Stimulated activated naive CD8-positive, alpha-beta T cell treated with anti-CD3 and anti-CD28 coated beads, Interleukin-15, Interleukin-2, amounts not matched to agents 100 ng/mL and 50 ng/mL, for 24 hours (primary cell): ENCODE measurements at regions not wholly inside any gene's neighbourhood (a gene's known extent, or its start where the extent isn't known, plus 50 kb on each side); places are given as distances from the start of the nearest gene placed in this dataset.
"Not testable (repeated sequence)": the region's sequence is repeated elsewhere in the genome, so short reads cannot be mapped to it uniquely, and the experiment has no call there.

Experiments
- H3K27ac Mint-ChIP-seq: one replicate; pipeline ENCODE4 v1.8.0; 2021; ENCODE audit warnings: mild to moderate bottlenecking, mixed read lengths
- H3K27me3 Mint-ChIP-seq: one replicate; pipeline ENCODE4 v1.8.0; 2021; ENCODE audit warnings: mixed read lengths
- H3K36me3 Mint-ChIP-seq: one replicate; pipeline ENCODE4 v1.8.0; 2021; ENCODE audit warnings: low read depth, mixed read lengths
- H3K4me1 Mint-ChIP-seq: one replicate; pipeline ENCODE4 v1.8.0; 2021; ENCODE audit warnings: low read depth, mixed read lengths
- H3K4me3 Mint-ChIP-seq: one replicate; pipeline ENCODE4 v1.8.0; 2021; ENCODE audit warnings: mild to moderate bottlenecking, mixed read lengths
- H3K9me3 Mint-ChIP-seq: one replicate; pipeline ENCODE4 v1.8.0; 2021; ENCODE audit warnings: mixed read lengths

DNA sequence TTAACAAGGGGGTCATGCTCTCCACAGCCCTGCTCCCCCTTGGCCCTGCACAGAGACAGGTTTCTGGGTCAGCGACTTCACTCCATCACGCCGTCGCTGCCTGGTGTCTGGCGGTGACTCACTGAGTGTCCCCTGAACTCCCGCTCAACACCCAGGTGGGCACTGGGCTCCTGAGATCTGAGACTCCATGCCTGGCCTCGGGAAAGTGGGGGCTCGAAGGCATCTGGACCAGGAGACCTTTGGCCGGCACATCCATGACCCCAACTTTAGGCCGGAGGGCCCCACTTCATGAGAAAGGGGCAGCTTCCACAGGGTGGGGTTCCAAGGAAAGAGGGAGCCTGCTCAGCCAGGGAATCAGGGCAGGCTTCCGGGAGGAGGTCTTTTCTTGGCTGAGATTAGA lies 79.3 kb upstream of the PRR5 start:
- Mint-ChIP-seq H3K27ac (no peak overlapping the region), H3K4me1 (no peaks in the 10 kb centered on the region), H3K9me3 (no peaks in the 10 kb centered on the region), H3K27me3 (no peaks in the 10 kb centered on the region), H3K4me3 (no peak overlapping the region), H3K36me3 (no peaks in the 10 kb centered on the region)

DNA sequence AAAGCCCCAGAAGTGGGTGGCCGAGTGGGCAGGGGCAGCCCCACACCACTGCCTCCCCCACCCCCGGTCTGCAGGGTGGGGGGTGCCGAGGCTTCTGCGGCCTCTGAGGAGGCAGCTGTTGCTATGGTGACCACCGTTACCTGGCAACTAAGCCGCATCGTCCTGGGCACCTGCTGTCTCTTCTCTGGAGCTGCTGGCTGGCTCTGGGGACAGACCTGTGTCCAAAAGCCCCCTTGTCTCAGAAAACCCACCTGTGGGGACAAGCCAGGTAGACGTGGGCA lies 79.9 kb upstream of the PRR5 start:
- H3K4me3 Mint-ChIP-seq = no peak overlapping the region
- no peaks in the 10 kb centered on the region for H3K4me1 Mint-ChIP-seq
- H3K27me3 Mint-ChIP-seq = no peaks in the 10 kb centered on the region
- no peak overlapping the region for H3K27ac Mint-ChIP-seq
- H3K36me3 Mint-ChIP-seq = no peaks in the 10 kb centered on the region
- no peaks in the 10 kb centered on the region for H3K9me3 Mint-ChIP-seq

DNA sequence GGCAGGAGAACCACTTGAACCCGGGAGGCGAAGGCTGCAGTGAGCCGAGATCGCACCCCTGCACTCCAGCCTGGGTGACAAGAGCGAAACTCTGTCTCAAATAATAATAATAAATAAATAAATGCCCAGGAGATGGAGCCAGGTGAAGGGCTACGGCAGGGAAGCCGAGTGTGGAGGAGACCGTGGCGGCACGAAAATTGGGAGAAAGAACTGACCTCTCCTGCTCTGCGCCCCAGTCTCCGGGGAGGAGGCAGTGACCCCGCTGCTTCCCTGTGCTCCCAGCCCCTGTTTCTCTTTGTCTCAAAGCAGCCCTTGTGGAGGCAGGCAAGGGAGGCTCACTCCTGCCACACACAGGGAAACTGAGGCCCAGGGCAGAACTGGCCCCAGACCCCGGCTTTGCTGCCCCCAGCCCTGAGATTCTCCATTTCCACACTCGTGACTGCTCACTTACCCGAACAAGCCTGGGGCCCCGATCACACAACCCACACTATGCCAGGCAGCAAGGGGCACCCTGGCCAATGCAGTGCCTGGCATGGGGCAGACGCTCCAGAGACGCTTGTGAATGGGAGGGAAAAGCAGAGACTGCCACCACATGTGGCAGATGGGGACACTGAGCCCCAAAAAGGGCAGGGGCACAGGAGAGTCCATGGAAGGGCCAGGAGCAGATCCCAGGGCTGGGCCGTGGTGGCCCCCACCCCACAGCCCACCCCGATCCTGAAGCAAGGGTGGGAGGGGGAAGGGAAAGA lies 80.4 kb upstream of the PRR5 start:
- no peaks in the 10 kb centered on the region for H3K9me3 Mint-ChIP-seq
- H3K27me3 Mint-ChIP-seq = no peaks in the 10 kb centered on the region
- H3K36me3 Mint-ChIP-seq = no peaks in the 10 kb centered on the region
- H3K4me3 Mint-ChIP-seq = no peak overlapping the region
- no peaks in the 10 kb centered on the region for H3K4me1 Mint-ChIP-seq
- H3K27ac Mint-ChIP-seq = no peak overlapping the region

DNA sequence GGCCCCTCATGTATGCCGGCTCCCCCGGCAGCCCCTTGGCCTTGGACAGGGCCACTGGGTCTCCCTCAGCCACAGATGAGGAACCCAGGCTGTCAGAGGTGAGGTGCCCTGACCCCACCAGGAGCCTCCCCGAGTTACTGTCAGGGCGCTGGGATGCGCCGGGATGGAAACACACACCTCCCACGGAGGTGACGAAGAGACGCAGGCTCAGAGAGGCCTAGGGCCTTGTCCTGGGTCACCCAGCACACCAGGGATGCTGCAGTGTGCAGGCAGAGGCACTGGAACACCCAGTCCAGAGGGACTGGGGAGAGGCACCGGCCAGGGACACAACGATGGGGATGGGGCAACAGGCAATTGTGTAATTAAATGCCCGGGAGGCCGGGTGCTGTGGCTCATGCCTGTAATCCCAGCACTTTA lies 81.2 kb upstream of the PRR5 start:
- Mint-ChIP-seq H3K9me3 (no peaks in the 10 kb centered on the region), H3K4me3 (no peak overlapping the region), H3K36me3 (no peaks in the 10 kb centered on the region), H3K27me3 (no peaks in the 10 kb centered on the region), H3K4me1 (no peaks in the 10 kb centered on the region), H3K27ac (no peak overlapping the region)

DNA sequence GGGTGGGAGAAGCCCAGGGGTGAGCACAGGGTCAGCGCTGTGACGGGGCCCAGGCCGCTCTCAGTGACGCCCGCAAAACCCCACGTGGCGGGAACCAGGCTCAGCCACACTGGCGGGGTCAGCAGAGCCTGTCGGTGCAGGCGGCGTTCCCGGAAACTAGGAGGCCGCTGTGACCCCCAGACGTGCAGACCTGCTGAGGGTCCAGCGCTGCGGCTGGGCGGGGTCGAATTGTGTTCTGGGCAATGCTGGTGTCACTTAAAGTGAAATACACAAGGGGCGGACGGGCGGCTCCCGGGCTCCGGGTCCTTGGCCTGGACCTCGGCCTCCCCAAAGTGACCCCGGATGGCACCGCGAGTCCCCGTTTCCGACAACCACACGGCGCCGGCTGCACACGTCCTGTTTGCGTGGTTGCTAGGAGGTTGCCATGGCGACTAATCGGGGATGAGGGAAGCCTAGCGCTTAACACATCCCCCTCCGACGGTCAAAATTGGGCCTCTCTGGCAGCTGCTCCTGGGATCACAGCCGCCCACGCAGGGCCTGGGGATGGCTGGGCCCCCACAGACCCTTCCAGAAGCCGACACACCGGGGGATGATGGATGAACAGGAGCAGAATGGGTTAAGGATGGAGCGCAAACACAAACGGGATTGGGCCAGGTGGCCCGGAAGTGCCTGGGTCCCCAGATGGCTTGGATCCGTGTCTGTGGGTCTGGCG lies 81.7 kb upstream of the PRR5 start:
- no peaks in the 10 kb centered on the region for H3K36me3 Mint-ChIP-seq
- H3K9me3 Mint-ChIP-seq = peaks cover 3% of the 10 kb centered on the region
- no peak overlapping the region for H3K27ac Mint-ChIP-seq
- no peaks in the 10 kb centered on the region for H3K27me3 Mint-ChIP-seq
- no peaks in the 10 kb centered on the region for H3K4me1 Mint-ChIP-seq
- H3K4me3 Mint-ChIP-seq = no peak overlapping the region

DNA sequence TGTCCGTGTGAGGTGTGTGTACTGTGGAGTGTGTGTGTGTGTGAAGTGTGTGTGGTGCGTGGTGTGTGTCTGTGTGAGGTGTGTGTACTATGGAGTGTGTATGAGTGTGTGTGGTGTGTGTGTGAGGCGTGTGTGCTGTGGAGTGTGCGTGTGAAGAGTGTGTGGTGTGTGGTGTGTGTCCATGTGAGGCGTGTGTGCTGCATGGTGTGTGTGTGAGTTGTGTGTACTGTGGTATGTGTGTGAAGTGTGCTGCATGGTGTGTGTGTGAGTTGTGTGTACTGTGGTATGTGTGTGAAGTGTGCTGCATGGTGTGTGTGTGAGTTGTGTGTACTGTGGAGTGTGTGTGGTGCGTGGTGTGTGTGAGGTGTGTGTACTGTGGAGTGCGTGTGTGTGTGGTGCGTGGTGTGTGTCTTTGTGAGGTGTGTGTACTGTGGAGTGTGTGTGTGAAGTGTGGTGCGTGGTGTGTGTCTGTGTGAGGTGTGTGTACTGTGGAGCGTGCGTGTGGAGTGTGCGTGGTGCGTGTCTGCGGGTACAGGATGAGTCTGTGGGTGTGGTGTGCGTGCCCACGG lies 82.4 kb upstream of the PRR5 start:
- H3K9me3 Mint-ChIP-seq, H3K36me3 Mint-ChIP-seq, H3K27me3 Mint-ChIP-seq, H3K27ac Mint-ChIP-seq, H3K4me3 Mint-ChIP-seq, H3K4me1 Mint-ChIP-seq: not testable (repeated sequence)

DNA sequence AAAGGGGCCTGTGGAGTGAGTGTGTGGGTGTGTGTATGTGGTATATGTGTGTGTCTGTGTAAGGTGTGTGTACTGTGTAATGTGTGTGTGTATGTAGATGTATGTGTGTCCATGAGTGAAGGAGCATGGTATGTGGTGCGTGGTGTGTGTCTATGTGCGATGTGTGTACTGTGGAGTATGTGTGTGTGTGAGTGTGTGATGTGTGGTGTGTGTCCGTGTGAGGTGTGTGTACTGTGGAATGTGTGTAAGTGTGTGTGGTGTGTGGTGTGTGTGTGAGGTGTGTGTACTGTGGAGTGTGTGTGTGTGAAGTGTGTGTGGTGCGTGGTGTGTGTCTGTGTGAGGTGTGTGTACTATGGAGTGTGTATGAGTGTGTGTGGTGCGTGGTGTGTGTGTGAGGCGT lies 83.1 kb upstream of the PRR5 start:
- H3K36me3 Mint-ChIP-seq, H3K27ac Mint-ChIP-seq, H3K27me3 Mint-ChIP-seq, H3K4me3 Mint-ChIP-seq, H3K4me1 Mint-ChIP-seq, H3K9me3 Mint-ChIP-seq: not testable (repeated sequence)

DNA sequence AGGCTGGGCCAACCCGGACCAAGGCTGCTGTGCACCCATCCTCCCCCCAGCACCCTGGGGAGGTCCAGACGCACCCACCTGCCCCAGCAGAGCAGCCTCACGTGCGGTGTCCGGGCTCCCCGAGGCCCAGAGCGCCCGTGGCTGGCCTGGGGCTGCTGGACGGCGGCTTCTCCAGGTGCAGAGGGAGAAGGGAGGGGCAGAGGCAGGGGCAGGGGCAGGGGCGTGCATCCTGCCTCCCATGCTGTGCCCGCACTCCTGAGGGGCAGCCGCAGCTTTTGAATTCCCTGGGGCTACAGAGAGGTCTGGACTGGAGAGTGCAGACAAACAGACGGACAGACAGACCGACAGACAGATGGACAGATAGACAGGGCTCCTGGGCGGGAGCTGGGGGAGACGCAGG lies 83.6 kb upstream of the PRR5 start:
- Mint-ChIP-seq H3K4me3 (no peak overlapping the region), H3K4me1 (no peaks in the 10 kb centered on the region), H3K27ac (no peak overlapping the region), H3K27me3 (no peaks in the 10 kb centered on the region), H3K36me3 (no peaks in the 10 kb centered on the region), H3K9me3 (peaks cover 5% of the 10 kb centered on the region)

DNA sequence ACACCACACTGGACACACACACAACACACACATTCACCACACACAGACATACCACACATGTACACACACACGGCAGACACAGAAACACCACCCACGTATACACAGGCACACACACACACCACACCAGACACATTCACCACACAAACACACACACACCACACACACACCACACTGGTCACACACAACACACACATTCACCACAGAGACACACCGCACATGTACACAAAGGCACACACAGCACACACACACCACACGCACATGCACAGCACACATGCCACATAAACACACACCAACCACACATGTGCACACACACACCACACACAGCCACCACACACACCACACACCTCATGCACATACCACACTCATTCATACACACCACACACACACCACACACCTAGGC lies 84.2 kb upstream of the PRR5 start:
- Mint-ChIP-seq H3K4me3 (no peak overlapping the region), H3K36me3 (no peaks in the 10 kb centered on the region), H3K27me3 (no peaks in the 10 kb centered on the region), H3K27ac (no peak overlapping the region), H3K4me1 (no peaks in the 10 kb centered on the region), H3K9me3 (peaks cover 5% of the 10 kb centered on the region)

DNA sequence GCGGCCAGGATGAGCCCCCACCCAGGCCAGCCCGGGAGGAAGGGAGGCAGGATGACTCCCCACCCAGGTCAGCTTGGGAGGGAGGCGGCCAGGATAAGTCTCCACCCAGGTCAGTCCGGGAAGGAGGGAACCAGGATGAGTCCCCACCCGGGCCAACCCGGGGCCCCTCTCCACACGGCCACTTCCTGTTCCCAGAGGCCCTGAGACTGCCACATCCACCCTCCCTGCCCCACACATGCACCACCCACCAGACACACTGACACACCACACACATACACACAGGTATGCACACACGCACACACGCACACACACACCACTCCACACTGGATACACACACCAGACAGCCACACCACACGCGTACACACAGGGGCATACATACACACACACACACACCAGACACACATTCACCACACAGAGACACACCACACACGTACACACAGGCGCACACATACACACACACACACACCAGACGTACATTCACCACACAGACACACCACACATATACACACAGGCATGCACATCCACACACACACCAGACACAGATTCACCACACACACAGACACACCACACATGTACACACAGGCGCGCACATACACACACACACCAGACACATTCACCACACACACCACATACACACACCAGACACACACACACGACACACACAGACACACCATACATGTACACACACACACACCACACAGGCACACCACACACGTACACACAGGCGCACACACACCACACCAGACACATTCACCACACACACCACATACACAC lies 84.9 kb upstream of the PRR5 start:
- Mint-ChIP-seq H3K27me3 (no peaks in the 10 kb centered on the region), H3K4me1 (no peaks in the 10 kb centered on the region), H3K36me3 (no peaks in the 10 kb centered on the region), H3K4me3 (no peak overlapping the region), H3K9me3 (peaks cover 5% of the 10 kb centered on the region), H3K27ac (no peak overlapping the region)

DNA sequence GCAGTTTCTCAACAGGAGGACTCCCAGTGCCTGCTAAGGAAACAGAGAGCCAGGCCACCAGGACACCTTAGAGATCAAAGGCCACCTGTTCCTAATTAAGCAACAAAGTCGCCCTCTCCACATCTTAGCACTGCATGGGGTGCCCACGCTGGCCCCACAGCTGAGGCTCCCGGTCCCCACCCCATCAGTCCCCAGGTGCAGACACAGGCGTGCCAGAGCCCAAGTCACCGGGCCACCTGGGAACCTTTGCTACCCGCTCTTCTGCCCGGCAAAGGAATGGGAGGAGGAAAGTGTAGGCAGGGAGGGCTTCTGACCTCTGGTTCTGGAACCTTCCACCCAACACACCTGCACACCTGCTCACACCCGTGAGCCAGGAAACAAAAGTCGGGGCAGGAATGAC lies 85.5 kb upstream of the PRR5 start:
- no peak overlapping the region for H3K4me3 Mint-ChIP-seq
- no peaks in the 10 kb centered on the region for H3K27me3 Mint-ChIP-seq
- no peaks in the 10 kb centered on the region for H3K36me3 Mint-ChIP-seq
- H3K4me1 Mint-ChIP-seq = no peaks in the 10 kb centered on the region
- H3K9me3 Mint-ChIP-seq = peaks cover 5% of the 10 kb centered on the region
- no peak overlapping the region for H3K27ac Mint-ChIP-seq

DNA sequence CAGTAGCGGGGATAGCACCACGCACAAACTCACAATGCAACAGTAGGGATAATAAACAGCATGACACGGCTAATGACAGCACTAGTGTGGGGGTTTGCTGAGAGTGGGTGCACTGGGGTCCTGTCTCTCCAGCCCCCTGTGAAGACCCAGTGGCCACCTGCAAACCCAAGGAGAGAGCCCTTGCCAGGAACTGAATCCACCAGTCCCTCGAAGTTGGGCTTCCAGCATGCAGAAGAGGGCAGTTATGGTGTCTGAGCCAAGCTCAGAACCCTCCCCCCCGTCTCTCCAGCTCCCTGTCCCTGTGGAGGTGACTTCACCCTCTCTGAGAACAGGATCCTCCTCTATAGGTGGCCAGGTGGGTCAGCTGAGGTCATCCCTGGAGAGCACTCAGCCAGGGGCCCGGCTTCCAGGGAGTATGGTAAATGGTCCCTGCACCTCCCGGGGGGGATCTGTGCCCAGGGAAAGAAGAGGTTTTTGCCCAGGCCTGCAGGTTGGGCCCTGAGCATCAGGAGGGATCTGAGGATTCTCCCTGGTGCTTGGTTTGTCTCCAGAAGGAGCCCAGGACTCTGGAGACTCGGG lies 86.3 kb upstream of the PRR5 start:
- H3K36me3 Mint-ChIP-seq = no peaks in the 10 kb centered on the region
- no peaks in the 10 kb centered on the region for H3K27me3 Mint-ChIP-seq
- H3K4me3 Mint-ChIP-seq = no peak overlapping the region
- H3K4me1 Mint-ChIP-seq = no peaks in the 10 kb centered on the region
- no peak overlapping the region for H3K27ac Mint-ChIP-seq
- peaks cover 5% of the 10 kb centered on the region for H3K9me3 Mint-ChIP-seq

DNA sequence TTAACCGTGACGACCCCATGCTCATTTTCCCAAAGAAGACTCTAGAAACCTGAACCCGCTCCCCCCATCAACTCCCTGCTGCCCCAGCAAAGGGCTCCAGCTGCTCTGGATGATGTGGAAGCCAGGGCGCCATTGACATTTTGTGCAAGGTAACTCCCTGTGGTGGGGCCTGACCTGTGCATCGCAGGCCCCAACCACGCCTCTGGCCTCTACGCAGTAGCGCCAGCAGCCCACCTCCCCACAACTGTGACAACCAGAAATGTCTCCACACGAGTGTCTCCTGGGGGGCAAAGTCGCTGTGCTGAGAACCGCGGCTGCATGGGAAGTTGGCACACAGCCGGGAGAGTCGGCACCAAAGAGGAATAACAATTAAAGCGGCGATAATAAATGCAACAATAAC lies 86.9 kb upstream of the PRR5 start:
- no peak overlapping the region for H3K4me3 Mint-ChIP-seq
- H3K9me3 Mint-ChIP-seq = peaks cover 8% of the 10 kb centered on the region
- H3K27me3 Mint-ChIP-seq = no peaks in the 10 kb centered on the region
- H3K4me1 Mint-ChIP-seq = no peaks in the 10 kb centered on the region
- peaks cover 2% of the 10 kb centered on the region for H3K36me3 Mint-ChIP-seq
- H3K27ac Mint-ChIP-seq = no peak overlapping the region

DNA sequence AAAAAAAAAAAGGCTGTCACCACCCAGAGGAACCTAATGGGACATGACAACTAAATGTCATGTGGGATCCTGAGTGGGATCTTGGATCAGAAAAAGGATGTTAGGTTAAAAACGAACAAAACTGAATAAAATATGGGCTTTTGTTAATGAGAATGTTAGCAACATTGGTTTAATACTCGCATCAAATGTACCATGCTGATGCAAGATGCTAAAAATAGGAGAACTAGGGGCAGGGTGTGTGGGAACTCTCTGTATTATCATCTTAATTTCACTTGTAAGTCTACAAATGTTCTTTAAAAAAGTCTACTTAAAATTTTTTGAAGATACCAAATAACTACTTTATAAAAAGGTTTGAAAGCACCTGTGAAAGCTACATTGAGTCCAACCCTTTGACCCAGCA lies 88.8 kb upstream of the PRR5 start:
- Mint-ChIP-seq H3K27me3 (no peaks in the 10 kb centered on the region), H3K9me3 (peaks cover 11% of the 10 kb centered on the region), H3K36me3 (peaks cover 3% of the 10 kb centered on the region), H3K4me1 (no peaks in the 10 kb centered on the region), H3K27ac (no peak overlapping the region), H3K4me3 (no peak overlapping the region)

DNA sequence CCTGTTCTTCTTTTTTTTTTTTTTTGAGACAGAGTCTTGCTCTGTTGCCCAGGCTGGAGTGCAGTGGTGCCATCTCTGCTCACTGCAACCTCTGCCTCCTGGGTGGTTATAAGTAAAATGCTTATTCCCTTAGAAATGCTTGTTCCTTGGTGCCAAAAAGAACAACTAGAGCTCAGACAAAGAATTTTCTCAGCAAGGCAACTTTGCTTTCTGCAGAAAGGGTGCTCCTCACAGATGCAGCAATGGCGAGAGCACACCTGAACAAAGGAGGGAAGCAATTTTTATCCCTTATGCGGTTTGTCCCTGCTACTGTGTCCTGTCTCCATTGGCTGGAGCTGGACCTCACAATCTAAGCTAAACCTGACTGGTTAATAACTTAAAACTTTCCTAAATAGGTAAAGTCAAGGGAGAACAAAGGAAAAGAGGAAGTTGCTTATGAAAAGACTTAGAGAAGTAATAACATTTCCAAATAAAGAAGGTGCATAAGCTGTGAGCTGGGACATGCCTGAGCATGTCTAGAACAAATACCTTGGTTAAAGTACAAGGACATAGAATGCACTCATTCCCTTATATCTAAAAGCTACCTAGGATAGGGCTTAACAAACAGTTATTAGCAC lies 90.0 kb upstream of the PRR5 start:
- Mint-ChIP-seq H3K4me3 (no peak overlapping the region), H3K36me3 (peaks cover 3% of the 10 kb centered on the region), H3K9me3 (peaks cover 11% of the 10 kb centered on the region), H3K27me3 (no peaks in the 10 kb centered on the region), H3K4me1 (no peaks in the 10 kb centered on the region), H3K27ac (no peak overlapping the region)
